Stimulated activated CD4-positive, alpha-beta T cell treated with anti-CD3 and anti-CD28 coated beads, TNF-alpha, amount 100 ng/mL, for 24 hours (primary cell): ENCODE measurements at regions not wholly inside any gene's neighbourhood (a gene's known extent, or its start where the extent isn't known, plus 50 kb on each side); places are given as distances from the start of the nearest gene placed in this dataset.
"Not testable (repeated sequence)": the region's sequence is repeated elsewhere in the genome, so short reads cannot be mapped to it uniquely, and the experiment has no call there.

Source experiments
- DNase-seq, 3 experiments: peaks; one replicate each; pipeline ENCODE4 v3.0.0-alpha.2; 2020; ENCODE audit warnings: low read depth in 3 of 3

- no peak for DNase-seq
Observed at GRCh38 chr1:220942278-220942677, 63.0 kb downstream of the HLX start.

DNA sequence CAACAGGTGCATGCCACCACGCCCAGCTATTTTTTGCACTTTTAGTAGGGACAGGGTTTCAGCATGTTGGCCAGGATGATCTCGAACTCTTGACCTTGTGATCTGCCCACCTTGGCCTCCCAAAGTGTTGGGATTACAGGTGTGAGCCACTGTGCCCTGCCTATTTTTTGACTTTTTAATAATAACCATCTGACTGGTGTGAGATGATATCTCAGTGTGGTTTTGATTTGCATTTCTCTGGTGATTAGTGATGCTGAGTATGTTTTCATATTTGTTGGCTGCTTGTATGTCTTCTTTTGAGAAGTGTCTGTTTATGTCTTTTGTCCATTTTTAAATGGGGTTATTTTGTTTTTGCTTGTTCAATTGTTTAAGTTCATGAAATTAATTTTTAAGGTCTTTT, 63.7 kb downstream of the HLX start:
- DNase-seq: not testable (repeated sequence)

DNA sequence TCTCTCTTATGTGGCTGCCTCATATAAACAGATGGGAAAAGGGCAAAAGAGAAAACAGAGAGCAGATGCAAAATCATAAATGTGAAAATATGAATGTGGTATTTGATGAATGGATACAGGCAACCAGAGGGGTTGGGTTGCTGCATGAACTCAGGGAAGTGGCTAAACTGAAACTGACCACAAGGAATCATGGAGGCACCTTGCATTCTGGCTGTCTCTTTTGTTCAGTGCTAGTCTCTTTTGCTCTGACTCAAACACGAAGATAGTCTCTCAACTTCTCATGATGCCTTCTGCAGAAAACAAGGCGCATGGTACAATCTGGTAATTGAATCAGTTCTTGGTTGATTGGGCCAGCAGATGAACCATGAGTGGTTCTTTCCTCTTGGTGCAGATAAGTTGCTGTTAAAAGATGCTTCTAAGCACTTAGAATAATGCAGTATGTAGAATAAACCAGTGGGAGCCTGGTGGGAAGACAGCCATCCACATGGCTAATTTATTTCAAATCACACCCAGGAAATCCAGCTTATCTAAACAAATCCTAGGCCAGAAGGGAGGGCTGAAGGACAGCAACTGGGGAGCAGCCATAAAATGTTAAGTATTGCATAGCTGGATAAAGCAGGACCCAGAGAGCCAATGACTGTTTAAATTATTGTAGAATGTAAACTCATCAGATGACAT, 64.2 kb downstream of the HLX start:
- no peak for DNase-seq

DNA sequence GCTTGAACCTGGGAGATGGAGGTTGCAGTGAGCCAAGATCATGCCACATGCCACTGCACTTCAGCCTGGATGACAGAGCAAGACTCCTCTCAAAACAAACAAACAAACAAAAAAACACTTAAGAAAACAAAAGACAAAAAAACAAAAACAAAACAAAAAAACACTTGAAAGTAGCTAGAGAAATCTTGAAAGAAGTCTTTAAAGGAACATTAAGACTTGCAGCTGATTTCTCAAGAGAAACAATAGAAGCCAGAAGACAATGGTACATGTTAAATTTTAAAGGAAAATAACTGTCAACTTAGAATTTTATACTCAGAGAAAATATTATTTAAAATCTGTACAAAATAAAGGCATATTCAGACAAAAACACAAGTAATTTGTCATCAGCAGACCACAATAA, 71.3 kb downstream of the HLX start:
- no peak for DNase-seq

GRCh38 chr1:220952961-220953643, 73.9 kb downstream of the HLX start:
- DNase-seq: no peak

- no peak for DNase-seq
Observed at GRCh38 chr1:220954321-220955075, 75.3 kb downstream of the HLX start.

GRCh38 chr1:220955116-220955515, 75.9 kb downstream of the HLX start:
- no peak for DNase-seq

DNA sequence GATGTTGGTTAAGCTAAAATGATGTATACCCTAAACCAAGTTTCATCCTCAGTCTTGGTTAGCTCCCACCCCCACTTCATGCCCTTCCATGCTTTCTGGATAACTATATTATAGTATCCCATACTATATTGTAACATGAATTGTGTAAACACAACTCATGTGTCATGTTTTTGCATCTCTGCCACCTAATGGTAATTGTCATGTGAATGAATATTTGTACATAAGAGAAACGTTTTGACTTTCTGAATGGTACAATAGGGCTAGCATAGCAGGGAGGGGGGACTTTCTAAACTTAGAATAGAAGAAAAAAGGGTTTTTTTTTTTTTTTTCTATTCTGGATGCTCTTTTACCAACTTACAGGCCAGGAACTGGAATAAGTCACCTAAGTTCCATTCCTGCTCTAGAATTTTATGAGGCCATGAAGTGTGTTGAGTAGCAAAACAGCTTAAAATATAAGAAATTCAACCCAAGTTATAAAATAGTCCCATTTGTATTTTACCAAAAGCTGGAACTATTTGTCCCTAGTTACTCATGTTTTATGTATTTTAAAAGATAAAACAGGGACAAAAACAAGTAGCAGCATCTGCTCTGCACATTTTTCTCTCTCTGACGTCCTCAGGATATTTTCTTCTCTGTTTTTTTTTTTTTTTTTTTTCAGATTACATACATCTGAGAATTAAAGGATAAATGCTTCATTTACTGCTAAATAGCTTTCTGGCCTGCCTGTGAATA, 77.4 kb downstream of the HLX start:
- no peak for DNase-seq

DNA sequence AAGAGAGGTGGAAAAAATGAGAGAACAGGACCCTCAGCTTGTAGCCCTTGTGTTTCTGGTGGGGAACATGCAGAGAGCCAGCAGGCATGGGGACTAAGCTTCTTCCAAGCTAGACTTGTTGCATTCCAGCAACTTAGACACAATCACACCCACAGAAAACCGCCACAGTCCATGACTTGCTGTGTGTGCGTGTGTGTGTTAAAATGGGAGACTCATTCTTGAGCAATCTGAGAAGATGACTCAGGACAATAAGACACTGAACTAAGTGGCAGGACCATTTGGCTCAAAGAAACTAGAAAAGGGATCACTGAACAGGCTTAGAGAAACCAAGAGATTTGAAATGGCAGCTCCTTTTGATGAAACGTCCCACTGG, 78.0 kb downstream of the HLX start:
- DNase-seq: no peak

GRCh38 chr1:220958234-220958633, 79.0 kb downstream of the HLX start:
- DNase-seq: no peak

DNA sequence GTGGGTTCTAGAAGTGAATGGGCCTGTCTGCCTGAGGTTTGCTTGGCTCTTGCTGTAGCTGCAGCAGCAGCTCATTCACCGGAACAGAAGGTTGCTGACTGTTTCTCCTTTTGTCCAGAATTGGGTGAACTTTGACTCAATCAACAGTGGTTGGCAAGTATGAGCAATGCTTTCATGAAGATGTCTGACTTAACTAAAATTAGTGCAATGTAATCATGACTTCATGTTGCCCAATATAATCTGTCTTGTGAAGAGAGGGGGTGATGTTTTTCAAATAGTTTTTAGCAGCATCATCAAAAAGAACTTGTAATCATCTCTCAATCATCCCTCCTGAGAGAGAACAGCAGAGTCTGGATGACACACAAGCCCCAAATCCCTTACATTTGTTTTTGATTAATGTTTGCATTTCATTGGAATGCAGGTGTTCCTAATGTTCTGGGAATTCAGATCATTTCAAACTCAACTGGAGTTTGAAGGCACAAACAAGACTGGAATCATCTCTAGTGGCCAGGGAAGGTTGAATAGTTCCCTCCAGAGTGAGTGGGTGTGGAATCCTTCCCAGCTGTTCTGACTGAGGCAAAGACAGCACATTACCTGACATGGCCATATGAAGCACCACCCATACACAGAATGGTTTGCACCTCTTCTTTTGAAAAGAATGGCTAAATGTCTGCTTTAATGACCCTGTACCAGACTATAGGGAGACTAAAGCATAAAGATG, 82.9 kb downstream of the HLX start:
- DNase-seq: no peak

GRCh38 chr1:220966041-220966440, 86.8 kb downstream of the HLX start:
- DNase-seq: no peak

DNA sequence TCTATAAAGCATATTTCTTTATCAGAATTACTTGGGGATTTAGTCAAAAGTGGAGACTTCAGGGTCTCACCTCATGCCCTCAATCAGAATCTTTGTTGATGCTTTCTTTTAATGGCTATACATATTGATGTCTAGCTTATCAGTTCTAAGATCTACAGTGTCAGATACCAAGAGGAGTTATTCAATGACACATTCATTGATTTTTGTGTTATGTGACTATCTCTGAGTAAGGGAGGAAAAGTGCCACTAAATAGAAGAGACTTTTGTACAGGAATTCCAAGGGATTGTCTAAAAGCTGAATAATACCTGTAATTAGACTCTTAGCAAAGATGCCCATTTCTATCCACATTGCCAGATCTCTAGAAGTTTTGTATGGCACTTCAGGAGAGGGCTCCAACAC, 87.2 kb downstream of the HLX start:
- no peak for DNase-seq

DNA sequence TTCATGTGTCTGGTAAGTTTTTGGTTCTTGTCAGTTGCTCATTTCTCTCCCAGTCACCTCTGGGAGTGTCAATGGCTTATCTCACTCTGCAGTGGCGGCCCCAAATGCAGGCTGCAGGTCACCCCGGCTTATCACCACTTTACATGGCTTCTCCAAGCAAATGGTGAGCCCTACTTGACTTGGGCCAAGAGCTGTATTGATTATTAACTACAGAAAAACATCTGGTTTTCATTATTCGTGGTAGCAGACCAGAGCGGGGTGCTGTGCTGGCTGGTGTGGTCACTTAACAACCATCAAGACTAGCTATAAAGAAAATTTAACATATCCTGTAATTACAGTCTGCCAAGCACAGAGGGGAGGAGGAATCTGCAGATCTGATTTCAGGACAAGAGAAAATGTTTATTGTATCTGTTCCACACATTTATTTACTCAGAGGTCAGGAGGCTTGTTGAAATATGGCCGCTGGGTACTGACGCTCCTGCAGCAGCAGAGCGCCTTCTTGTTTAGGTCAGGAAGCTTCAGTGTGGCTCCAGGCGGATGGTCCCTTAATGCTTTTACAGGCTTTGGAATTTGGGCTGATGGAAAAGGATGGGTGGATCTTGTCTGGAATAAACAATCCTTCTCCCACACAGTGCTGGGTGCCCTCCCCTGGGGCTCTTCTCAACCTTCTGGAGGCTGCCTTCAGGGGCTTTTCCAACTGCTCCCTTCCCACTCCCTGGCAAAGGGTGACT, 87.8 kb downstream of the HLX start:
- no peak for DNase-seq

- no peak for DNase-seq
Observed at GRCh38 chr1:220967911-220968310, 88.7 kb downstream of the HLX start.

- not testable (repeated sequence) for DNase-seq
Observed at GRCh38 chr1:220969281-220969680, 90.0 kb downstream of the HLX start.

- DNase-seq: no peak
Observed at GRCh38 chr1:220970311-220970710, 91.1 kb downstream of the HLX start.

DNA sequence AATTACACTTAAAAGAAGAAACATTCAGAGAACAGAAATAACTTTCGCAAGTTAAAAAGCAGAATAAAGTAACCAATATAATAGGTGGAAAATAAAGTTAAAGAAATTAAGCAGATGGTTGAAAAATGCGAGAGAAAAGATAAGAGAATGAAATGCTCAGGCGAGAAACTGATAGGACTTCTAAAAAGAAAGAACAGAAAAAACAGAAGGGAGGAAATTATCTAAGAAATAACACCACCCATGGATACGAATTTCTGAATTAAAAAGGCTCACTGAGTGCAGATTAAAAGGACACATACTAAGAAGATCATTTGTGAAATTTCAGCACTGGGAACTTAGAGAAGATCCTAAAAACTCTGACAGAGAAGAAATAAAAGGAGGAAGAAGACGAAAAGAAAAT, 92.0 kb downstream of the HLX start:
- no peak for DNase-seq

DNA sequence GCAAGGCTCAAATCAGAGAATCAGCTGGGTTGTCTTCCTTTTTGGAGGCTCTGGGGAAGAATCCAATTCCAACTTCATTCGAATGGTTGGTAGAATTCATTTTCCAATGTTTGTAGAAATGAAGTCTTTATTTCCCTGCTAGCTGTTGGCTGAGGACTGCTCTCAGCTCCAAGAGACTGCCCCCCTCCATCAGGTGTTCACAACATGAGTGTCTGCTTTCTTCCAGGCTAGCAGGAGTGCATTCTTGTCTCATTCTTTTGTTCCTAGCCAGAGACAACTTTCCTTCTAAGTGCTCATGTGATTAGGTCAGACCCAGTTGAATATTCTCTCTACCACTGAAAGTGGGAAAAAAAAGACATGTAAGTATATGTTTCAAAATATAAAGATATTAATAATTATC, 95.2 kb downstream of the HLX start:
- DNase-seq: no peak

- DNase-seq: no peak
Observed at GRCh38 chr1:220976390-220976789, 97.1 kb downstream of the HLX start.

DNA sequence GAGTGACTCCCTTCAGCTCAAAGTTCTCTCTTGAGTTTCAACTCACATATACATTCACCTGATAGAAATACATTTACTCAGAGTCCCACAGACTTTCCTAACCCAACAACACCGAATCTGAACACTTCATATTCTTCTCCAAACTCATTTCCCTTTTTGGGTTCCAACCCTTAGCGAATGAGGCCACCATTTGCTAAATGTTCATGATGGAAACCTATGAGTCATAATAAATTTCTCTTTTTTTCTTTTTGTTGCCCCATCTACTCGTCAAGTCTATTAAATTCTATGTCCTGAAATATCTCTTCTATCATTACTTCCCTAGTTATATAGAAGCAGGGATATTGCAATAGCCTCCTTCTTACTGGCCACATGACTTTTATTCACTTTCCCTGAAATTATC, 100.1 kb downstream of the HLX start:
- no peak for DNase-seq
